ENCODE measurements at regions not wholly inside any gene's neighbourhood (a gene's known extent, or its start where the extent isn't known, plus 50 kb on each side); places are given as distances from the start of the nearest gene placed in this dataset.

GRCh38 chr9:135224921-135225541 lies 137.6 kb downstream of the OLFM1 start:
- no peaks in the 10 kb centered on the region for H3K4me1 ChIP-seq (ENCODE audit: control insufficient read depth in 2 of 2, insufficient read depth in 2 of 2, low read length in 2 of 2)
- 86% methylated on average over 15 of the region's 23 CpGs for WGBS (ENCODE audit: insufficient coverage)
- no peak overlapping the region for H3K9ac ChIP-seq (ENCODE audit: low read length)
- ChIA-PET CTCF (no interaction called here), POLR2A (no interaction called here)
- H2AFZ ChIP-seq (ENCODE audit: insufficient read depth, low read depth, low read length, poor library complexity, severe bottlenecking), result no peak overlapping the region
- no peak overlapping the region for H3K27ac ChIP-seq (ENCODE audit: low read length in 2 of 2)
- Mint-ChIP-seq H3K27me3 (no peaks in the 10 kb centered on the region), H3K27ac (no peak overlapping the region), H3K9me3 (ENCODE audit: insufficient read depth) (no peaks in the 10 kb centered on the region), H3K4me1 (no peaks in the 10 kb centered on the region), H3K4me3 (no peak overlapping the region)
- H3K4me3 ChIP-seq (ENCODE audit: control extremely low read depth in 1 of 5, extremely low read depth in 1 of 5, insufficient read depth in 1 of 5, low read depth in 2 of 5, low read length in 4 of 5), result no peak overlapping the region
- no peaks in the 10 kb centered on the region for H3K36me3 ChIP-seq (replicated peaks in 1 of 2; ENCODE audit: control extremely low read depth in 1 of 2, control insufficient read depth in 1 of 2, extremely low read depth in 1 of 2, insufficient read depth in 2 of 2, low read length in 1 of 2)
- H3K4me2 ChIP-seq (replicated peaks; ENCODE audit: low read depth, low read length, poor library complexity, severe bottlenecking), result no peak overlapping the region
- H3K9me3 ChIP-seq (ENCODE audit: control extremely low read depth in 1 of 3, control insufficient read depth in 2 of 3, insufficient read depth in 1 of 3, low read length in 2 of 3), result peaks cover 0 to 16% (median 0%) of the 10 kb centered on the region in 3 donors
- no peaks in the 10 kb centered on the region for H3K27me3 ChIP-seq (replicated peaks in 1 of 4; ENCODE audit: control extremely low read depth in 1 of 4, control insufficient read depth in 3 of 4, insufficient read depth in 4 of 4, low read length in 3 of 4)
- intact Hi-C loops (cut with micrococcal nuclease), result no loop called here
- no peaks in the 10 kb centered on the region for H3K79me2 ChIP-seq (ENCODE audit: control insufficient read depth, insufficient read depth, low read length)
- ATAC-seq (ENCODE audit: low read depth) (no peak), DNase-seq (no peak)
- H4K20me1 ChIP-seq (ENCODE audit: control insufficient read depth, insufficient read depth, low read length, poor library complexity, severe bottlenecking), result no peaks in the 10 kb centered on the region
- TF ChIP-seq, protein P1, sequence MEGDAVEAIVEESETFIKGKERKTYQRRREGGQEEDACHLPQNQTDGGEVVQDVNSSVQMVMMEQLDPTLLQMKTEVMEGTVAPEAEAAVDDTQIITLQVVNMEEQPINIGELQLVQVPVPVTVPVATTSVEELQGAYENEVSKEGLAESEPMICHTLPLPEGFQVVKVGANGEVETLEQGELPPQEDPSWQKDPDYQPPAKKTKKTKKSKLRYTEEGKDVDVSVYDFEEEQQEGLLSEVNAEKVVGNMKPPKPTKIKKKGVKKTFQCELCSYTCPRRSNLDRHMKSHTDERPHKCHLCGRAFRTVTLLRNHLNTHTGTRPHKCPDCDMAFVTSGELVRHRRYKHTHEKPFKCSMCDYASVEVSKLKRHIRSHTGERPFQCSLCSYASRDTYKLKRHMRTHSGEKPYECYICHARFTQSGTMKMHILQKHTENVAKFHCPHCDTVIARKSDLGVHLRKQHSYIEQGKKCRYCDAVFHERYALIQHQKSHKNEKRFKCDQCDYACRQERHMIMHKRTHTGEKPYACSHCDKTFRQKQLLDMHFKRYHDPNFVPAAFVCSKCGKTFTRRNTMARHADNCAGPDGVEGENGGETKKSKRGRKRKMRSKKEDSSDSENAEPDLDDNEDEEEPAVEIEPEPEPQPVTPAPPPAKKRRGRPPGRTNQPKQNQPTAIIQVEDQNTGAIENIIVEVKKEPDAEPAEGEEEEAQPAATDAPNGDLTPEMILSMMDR (IDR thresholded peaks at IDR 0.05), result no peak
- no peak for TF ChIP-seq EZH2 (IDR thresholded peaks at IDR 0.05; ENCODE audit: borderline replicate concordance, insufficient read depth, low read depth, low read length, poor library complexity, severe bottlenecking)

GRCh38 chr9:135225619-135226228 lies 138.3 kb downstream of the OLFM1 start:
- TF ChIP-seq, protein P1 (IDR thresholded peaks at IDR 0.05), result no peak
- TF ChIP-seq EZH2 (IDR thresholded peaks at IDR 0.05; ENCODE audit: borderline replicate concordance, insufficient read depth, low read depth, low read length, poor library complexity, severe bottlenecking), result no peak
- Mint-ChIP-seq H3K27me3 (peaks cover 1% of the 10 kb centered on the region), H3K4me3 (no peak overlapping the region), H3K4me1 (no peaks in the 10 kb centered on the region), H3K27ac (no peak overlapping the region), H3K9me3 (ENCODE audit: insufficient read depth) (no peaks in the 10 kb centered on the region)
- H3K27ac ChIP-seq (ENCODE audit: low read length in 2 of 2), result no peak overlapping the region
- no peak overlapping the region for H3K4me3 ChIP-seq (ENCODE audit: control extremely low read depth in 1 of 5, extremely low read depth in 1 of 5, insufficient read depth in 1 of 5, low read depth in 2 of 5, low read length in 4 of 5)
- H3K79me2 ChIP-seq (ENCODE audit: control insufficient read depth, insufficient read depth, low read length), result no peaks in the 10 kb centered on the region
- no peaks in the 10 kb centered on the region for H4K20me1 ChIP-seq (ENCODE audit: control insufficient read depth, insufficient read depth, low read length, poor library complexity, severe bottlenecking)
- H3K9ac ChIP-seq (ENCODE audit: low read length), result no peak overlapping the region
- CTCF ChIA-PET, result no interaction called here
- DNase-seq, result no peak
- H2AFZ ChIP-seq (ENCODE audit: insufficient read depth, low read depth, low read length, poor library complexity, severe bottlenecking), result no peak overlapping the region
- H3K27me3 ChIP-seq (replicated peaks in 1 of 4; ENCODE audit: control extremely low read depth in 1 of 4, control insufficient read depth in 3 of 4, insufficient read depth in 4 of 4, low read length in 3 of 4), result no peaks in the 10 kb centered on the region
- ATAC-seq (ENCODE audit: low read depth), result no peak
- H3K4me2 ChIP-seq (replicated peaks; ENCODE audit: low read depth, low read length, poor library complexity, severe bottlenecking), result no peak overlapping the region
- WGBS (ENCODE audit: insufficient coverage), result 93% methylated on average over 11 of the region's 11 CpGs
- POLR2A ChIA-PET, result no interaction called here
- H3K4me1 ChIP-seq (ENCODE audit: control insufficient read depth in 2 of 2, insufficient read depth in 2 of 2, low read length in 2 of 2), result no peaks in the 10 kb centered on the region
- intact Hi-C loops (cut with micrococcal nuclease), result no loop called here
- H3K9me3 ChIP-seq (ENCODE audit: control extremely low read depth in 1 of 3, control insufficient read depth in 2 of 3, insufficient read depth in 1 of 3, low read length in 2 of 3), result peaks cover 0 to 16% (median 0%) of the 10 kb centered on the region in 3 donors
- no peaks in the 10 kb centered on the region for H3K36me3 ChIP-seq (replicated peaks in 1 of 2; ENCODE audit: control extremely low read depth in 1 of 2, control insufficient read depth in 1 of 2, extremely low read depth in 1 of 2, insufficient read depth in 2 of 2, low read length in 1 of 2)
